Transverse colon (tissue), 4 donors: ENCODE measurements at regions not wholly inside any gene's neighbourhood (a gene's known extent, or its start where the extent isn't known, plus 50 kb on each side); places are given as distances from the start of the nearest gene placed in this dataset.

Experiments
- EP300 ChIP-seq: sonication (generic); formaldehyde crosslinking; IDR thresholded peaks from one replicate; pipeline ENCODE4 v1.6.1; 2017; ENCODE audit warnings: antibody characterized with exemption, low read depth
- POLR2A ChIP-seq: fragments of 450-650 bp; IDR thresholded peaks from one replicate; pipeline ENCODE4 v1.6.1; 2016; ENCODE audit warnings: antibody characterized with exemption, mild to moderate bottlenecking, moderate library complexity
- POLR2AphosphoS5 ChIP-seq, 3 donors: sonication (generic); formaldehyde crosslinking; IDR thresholded peaks; one replicate each; pipeline ENCODE4 v1.6.1; 2016; ENCODE audit warnings: antibody characterized with exemption in 3 of 3
- TF ChIP-seq, protein P1 (sequence below), 5 experiments: fragments of 200-600 bp in 3 of 5; fragments of 450-650 bp in 2 of 5; sonication (generic) in 3 of 5; IDR thresholded peaks; 1 replicate in 2 of 5; 2 replicates in 3 of 5; pipeline ENCODE4 v1.5.1; 2016 to 2017; ENCODE audit warnings: antibody characterized with exemption in 5 of 5, inconsistent platforms in 3 of 5, mild to moderate bottlenecking in 2 of 5, moderate library complexity in 1 of 5

DNA sequence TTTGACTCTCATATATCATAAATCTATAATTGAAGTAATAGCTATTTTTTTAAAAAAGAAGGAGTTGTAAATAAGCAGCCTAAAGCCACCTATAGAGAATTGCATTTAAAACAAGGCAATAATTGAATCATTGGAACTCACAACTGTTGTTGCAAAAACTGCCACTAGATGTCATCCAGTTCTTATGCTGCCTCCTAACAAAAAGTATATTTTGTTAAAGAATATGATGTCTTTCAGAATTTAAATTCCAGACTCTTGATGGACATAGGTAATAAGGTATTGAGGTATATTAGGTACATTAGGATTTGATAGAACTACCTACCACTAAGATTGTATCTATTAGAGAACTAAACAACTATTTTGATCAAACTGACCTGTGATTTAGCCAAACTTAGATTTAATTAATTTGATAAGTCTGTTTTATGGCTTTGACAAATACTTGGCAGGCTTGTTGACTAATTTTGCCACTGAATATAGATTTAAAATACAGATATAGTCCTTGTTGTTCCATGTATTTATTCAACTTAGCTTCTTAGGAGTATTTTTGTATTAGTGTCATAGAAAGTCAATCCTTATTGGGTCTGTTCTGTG is 401.4 kb downstream of the RPL10L start:
- TF ChIP-seq EP300 (no peak), POLR2A (no peak), POLR2AphosphoS5 (IDR thresholded peaks at IDR 0.05) (no peak)
- TF ChIP-seq, protein P1, sequence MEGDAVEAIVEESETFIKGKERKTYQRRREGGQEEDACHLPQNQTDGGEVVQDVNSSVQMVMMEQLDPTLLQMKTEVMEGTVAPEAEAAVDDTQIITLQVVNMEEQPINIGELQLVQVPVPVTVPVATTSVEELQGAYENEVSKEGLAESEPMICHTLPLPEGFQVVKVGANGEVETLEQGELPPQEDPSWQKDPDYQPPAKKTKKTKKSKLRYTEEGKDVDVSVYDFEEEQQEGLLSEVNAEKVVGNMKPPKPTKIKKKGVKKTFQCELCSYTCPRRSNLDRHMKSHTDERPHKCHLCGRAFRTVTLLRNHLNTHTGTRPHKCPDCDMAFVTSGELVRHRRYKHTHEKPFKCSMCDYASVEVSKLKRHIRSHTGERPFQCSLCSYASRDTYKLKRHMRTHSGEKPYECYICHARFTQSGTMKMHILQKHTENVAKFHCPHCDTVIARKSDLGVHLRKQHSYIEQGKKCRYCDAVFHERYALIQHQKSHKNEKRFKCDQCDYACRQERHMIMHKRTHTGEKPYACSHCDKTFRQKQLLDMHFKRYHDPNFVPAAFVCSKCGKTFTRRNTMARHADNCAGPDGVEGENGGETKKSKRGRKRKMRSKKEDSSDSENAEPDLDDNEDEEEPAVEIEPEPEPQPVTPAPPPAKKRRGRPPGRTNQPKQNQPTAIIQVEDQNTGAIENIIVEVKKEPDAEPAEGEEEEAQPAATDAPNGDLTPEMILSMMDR (IDR thresholded peaks at IDR 0.05), result peak in 4 of 5 experiments; percentile 23 to 46 (median 40)
